PC-9 (cell line): ENCODE measurements at regions not wholly inside any gene's neighbourhood (a gene's known extent, or its start where the extent isn't known, plus 50 kb on each side); places are given as distances from the start of the nearest gene placed in this dataset.

Experiments used
- BruUV-seq: library from RNA; stranded (reverse); fragments of 400-500 nt; replicated peaks from 2 replicates; lab custom pipeline; 2021; lab: Mats Ljungman, UMichigan
- CTCF ChIA-PET: fragments of 300-600 bp; sonication (Branson Sonifier 250); formaldehyde crosslinking; loops from one replicate; lab custom pipeline; 2022; ENCODE audit warnings: antibody characterized with exemption; lab: Charles Lee
- POLR2A ChIA-PET: fragments of 300-600 bp; sonication (Branson Sonifier 250); formaldehyde crosslinking; loops from one replicate; lab custom pipeline; 2022; ENCODE audit warnings: antibody characterized with exemption; ENCODE audit not compliant: unreplicated experiment; lab: Charles Lee
- DNase-seq, 2 experiments: peaks; one replicate each; pipeline versions ENCODE4 v3.0.0 to v3.0.0-alpha.2; 2015 to 2022; ENCODE audit warnings: mixed read lengths in 1 of 2
- H2AFZ ChIP-seq: fragments of 200-600 bp; sonication (generic); 2 replicates; pipeline ENCODE4 v1.8.1; 2017; ENCODE audit warnings: antibody characterized with exemption
- H3F3A ChIP-seq: fragments of 200-600 bp; sonication (generic); 2 replicates; pipeline ENCODE4 v1.8.1; 2017; ENCODE audit warnings: antibody characterized with exemption, mild to moderate bottlenecking, low read depth; ENCODE audit not compliant: insufficient read depth
- H3K27ac ChIP-seq: fragments of 200-600 bp; sonication (generic); 2 replicates; pipeline ENCODE4 v1.6.1; 2016; ENCODE audit warnings: mixed run types
- H3K27me3 ChIP-seq: fragments of 200-600 bp; sonication (generic); 2 replicates; pipeline ENCODE4 v1.6.1; 2016; ENCODE audit warnings: low read depth, mixed run types; ENCODE audit not compliant: insufficient read depth
- H3K36me3 ChIP-seq: fragments of 200-600 bp; sonication (generic); 2 replicates; pipeline ENCODE4 v1.6.1; 2016; ENCODE audit warnings: low read depth, mixed run types
- H3K4me1 ChIP-seq: fragments of 200-600 bp; sonication (generic); replicated peaks from 2 replicates; pipeline ENCODE4 v1.6.1; 2016; ENCODE audit warnings: mixed run types; ENCODE audit not compliant: insufficient read depth
- H3K4me2 ChIP-seq: fragments of 200-600 bp; sonication (generic); 2 replicates; pipeline ENCODE4 v1.6.1; 2017; ENCODE audit warnings: mixed run types
- H3K4me3 ChIP-seq: fragments of 200-600 bp; sonication (generic); 2 replicates; pipeline ENCODE4 v1.6.1; 2016; ENCODE audit warnings: mixed run types
- H3K79me2 ChIP-seq: fragments of 200-600 bp; sonication (generic); 2 replicates; pipeline ENCODE4 v1.6.1; 2017; ENCODE audit warnings: low read depth, mixed run types
- H3K9me2 ChIP-seq: fragments of 200-600 bp; sonication (generic); 2 replicates; pipeline ENCODE4 v1.8.1; 2017; ENCODE audit warnings: mild to moderate bottlenecking; ENCODE audit not compliant: insufficient read depth
- H3K9me3 ChIP-seq: fragments of 200-600 bp; sonication (generic); 2 replicates; pipeline ENCODE4 v1.8.1; 2016; ENCODE audit warnings: low read depth; ENCODE audit not compliant: insufficient read depth
- H4K20me1 ChIP-seq: fragments of 200-600 bp; sonication (generic); 2 replicates; pipeline ENCODE4 v1.8.1; 2017; ENCODE audit not compliant: insufficient read depth
- CTCF ChIP-seq: fragments of 200-600 bp; sonication (generic); conservative IDR thresholded peaks from 2 replicates; pipeline ENCODE4 v1.6.1; 2017; ENCODE audit warnings: mixed run types, antibody characterized with exemption, mild to moderate bottlenecking, moderate library complexity
- EZH2 ChIP-seq: fragments of 200-600 bp; sonication (generic); IDR thresholded peaks from 2 replicates; pipeline ENCODE4 v1.8.0; 2017; ENCODE audit warnings: antibody characterized with exemption, low read depth
- intact Hi-C: fragments of 100-400 bp; cut with micrococcal nuclease; formaldehyde crosslinking; loops from one replicate; pipeline ENCODE4 v1.10.0; 2022; ENCODE audit not compliant: unreplicated experiment

GRCh38 chr7:68162712-68163111 is 1166.1 kb downstream of the TYW1 start:
- H3K79me2 ChIP-seq, result no peaks in the 10 kb centered on the region
- no peaks in the 10 kb centered on the region for H3K4me1 ChIP-seq
- TF ChIP-seq CTCF (no peak), EZH2 (no peak)

GRCh38 chr7:68166525-68166924 is 1169.9 kb downstream of the TYW1 start:
- no peaks in the 10 kb centered on the region for H3K9me3 ChIP-seq
- H3K9me2 ChIP-seq, result no peaks in the 10 kb centered on the region
- H3K27ac ChIP-seq, result no peak overlapping the region
- H3K36me3 ChIP-seq, result no peaks in the 10 kb centered on the region
- no peaks in the 10 kb centered on the region for H3F3A ChIP-seq
- H3K27me3 ChIP-seq, result no peaks in the 10 kb centered on the region
- H3K4me2 ChIP-seq, result no peak overlapping the region
- no peaks in the 10 kb centered on the region for H4K20me1 ChIP-seq
- DNase-seq, result no peak
- ChIA-PET POLR2A (no interaction called here), CTCF (no interaction called here)
- no peaks in the 10 kb centered on the region for H3K4me1 ChIP-seq
- H2AFZ ChIP-seq, result no peak overlapping the region
- no peaks in the 10 kb centered on the region for H3K79me2 ChIP-seq
- no peak for TF ChIP-seq EZH2
- TF ChIP-seq CTCF, result no peak
- H3K4me3 ChIP-seq, result no peak overlapping the region
- intact Hi-C loops, result no loop called here
- no TSS peak for BruUV-seq

More at GRCh38 chr7:68162712-68163111, 1166.1 kb downstream of the TYW1 start:
- Histone ChIP-seq H3K27ac (no peak overlapping the region), H3K4me2 (no peak overlapping the region), H3K9me2 (no peaks in the 10 kb centered on the region), H4K20me1 (no peaks in the 10 kb centered on the region), H3K4me3 (no peak overlapping the region), H3K36me3 (no peaks in the 10 kb centered on the region), H3K9me3 (no peaks in the 10 kb centered on the region), H3F3A (no peaks in the 10 kb centered on the region), H2AFZ (no peak overlapping the region), H3K27me3 (no peaks in the 10 kb centered on the region)
- POLR2A ChIA-PET, result no interaction called here
- CTCF ChIA-PET, result no interaction called here
- intact Hi-C loops, result no loop called here
- no peak for DNase-seq
- no TSS peak for BruUV-seq

- intact Hi-C loops, result no loop called here
- ChIA-PET POLR2A (no interaction called here), CTCF (no interaction called here)
- Histone ChIP-seq H3K4me3 (no peak overlapping the region), H3K4me1 (no peaks in the 10 kb centered on the region), H4K20me1 (no peaks in the 10 kb centered on the region), H3K36me3 (no peaks in the 10 kb centered on the region), H3K9me2 (no peaks in the 10 kb centered on the region), H3K79me2 (no peaks in the 10 kb centered on the region), H3K4me2 (no peak overlapping the region), H3K27ac (no peak overlapping the region), H3K27me3 (no peaks in the 10 kb centered on the region), H3K9me3 (no peaks in the 10 kb centered on the region), H2AFZ (no peak overlapping the region), H3F3A (no peaks in the 10 kb centered on the region)
- BruUV-seq, result no TSS peak
- TF ChIP-seq CTCF (no peak), EZH2 (no peak)
- DNase-seq, result no peak
These were observed 1176.9 kb downstream of the TYW1 start for GRCh38 chr7:68173513-68173912.
